IPS DF 4.7 (cell line): ENCODE measurements at regions not wholly inside any gene's neighbourhood (a gene's known extent, or its start where the extent isn't known, plus 50 kb on each side); places are given as distances from the start of the nearest gene placed in this dataset.

Source experiments
- DNase-seq: peaks from one replicate; pipeline ENCODE4 v3.0.0-alpha.2; 2013; ENCODE audit warnings: low spot score; ENCODE audit errors: extremely low read depth

DNA sequence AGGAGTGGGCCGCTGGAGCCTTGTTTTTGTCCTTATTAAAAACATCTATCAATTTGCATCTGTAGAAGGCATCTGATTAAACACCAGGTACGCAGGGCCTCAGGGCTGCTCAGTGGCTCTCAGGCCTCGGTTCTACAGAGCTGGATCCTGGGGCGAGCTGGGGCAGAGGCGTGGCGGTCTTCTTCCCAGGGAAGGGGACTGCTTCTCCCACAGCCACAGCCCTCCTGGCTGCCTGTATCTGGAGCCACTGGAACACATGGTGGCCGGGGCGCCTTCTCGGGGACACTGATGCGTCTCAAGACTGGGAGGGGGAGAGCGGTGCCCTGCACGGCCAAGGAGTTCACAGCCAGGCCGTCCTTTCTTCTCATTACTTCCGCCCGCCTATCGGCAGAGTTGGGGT lies 1178.2 kb downstream of the BRD1 start:
- DNase-seq, result no peak

DNA sequence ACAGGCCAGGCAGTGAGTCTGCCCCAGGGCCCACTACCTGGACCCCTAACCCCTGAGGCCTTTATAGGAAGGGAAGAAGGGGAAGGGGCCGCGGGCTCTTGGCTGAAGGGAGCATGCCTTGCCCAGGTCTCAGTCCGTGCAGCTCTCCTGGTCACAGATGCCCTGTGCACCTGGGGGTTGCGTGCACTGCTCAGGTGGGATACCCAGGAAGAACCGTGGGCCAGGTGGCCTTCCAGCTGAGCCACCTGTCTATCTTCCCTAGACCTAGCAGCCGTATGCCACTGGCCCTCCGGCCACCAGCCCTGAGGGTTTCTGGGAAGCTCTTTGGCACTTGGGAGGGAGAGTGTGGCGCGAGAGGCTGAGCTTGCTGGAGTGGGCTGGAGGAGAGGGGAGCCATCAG lies 1178.6 kb downstream of the BRD1 start:
- no peak for DNase-seq

DNA sequence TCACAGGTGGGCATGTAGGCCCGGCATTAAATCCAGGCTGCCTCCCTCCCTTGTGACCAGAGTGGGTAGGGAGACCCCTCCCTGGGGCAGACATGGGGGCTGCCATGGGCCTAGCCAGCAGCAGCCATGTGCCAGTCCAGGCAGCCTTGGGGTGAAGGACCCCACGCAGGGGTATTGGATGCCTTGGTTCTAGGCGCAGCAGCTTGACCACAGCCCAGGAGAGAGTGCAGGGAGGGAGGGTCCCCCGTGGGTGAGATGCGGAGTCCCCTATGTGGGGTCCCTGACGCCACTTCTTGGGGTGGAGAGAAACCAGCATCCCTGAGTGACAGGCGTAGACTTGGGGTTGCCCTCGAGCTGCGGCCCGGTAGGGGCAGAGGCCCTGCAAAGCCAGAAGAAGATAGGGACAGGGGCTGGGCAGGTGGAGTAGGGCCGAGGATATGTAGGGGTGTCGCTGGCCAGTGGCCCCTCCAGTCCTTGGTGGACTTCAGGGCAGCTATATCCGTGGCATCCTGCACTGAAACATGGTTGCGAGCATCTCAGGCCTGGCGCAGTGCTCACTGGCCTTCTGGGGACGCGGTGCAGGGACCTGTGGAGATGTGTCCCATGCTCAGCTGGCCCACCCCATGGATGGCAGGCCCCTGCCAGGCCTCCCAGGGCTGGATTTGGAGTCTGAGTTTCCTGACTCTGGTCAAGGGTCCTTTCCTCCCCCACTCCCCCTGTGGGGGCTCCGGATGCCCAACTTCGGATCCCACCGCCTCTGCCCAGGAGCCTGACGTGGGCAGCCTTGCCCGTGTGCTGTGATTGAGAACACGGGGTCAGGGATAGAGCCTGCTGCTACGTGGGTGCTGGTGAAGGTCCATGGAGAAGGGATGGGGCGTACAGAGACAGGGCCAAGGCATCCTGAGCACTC lies 1179.8 kb downstream of the BRD1 start:
- DNase-seq, result no peak

DNA sequence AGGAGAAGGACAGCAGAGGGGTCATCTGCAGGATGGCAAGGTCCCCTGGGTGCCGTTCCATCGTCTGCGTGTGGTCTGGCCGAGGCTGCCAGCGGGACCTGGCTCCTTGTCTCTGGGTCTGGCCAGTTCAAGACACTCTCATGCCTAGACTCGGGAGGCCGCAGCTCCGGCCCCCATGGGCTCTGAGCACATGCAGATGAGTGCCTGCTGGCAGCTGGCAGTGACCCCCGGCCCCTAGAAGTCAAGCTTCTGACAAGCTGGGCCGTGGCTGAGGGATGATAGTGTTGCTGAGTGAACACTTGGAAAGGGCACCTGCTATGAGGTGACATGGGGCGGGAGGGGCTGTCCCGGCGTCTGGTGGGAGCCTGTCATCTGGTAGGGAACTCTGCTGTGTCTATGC lies 1180.6 kb downstream of the BRD1 start:
- DNase-seq, result no peak

DNA sequence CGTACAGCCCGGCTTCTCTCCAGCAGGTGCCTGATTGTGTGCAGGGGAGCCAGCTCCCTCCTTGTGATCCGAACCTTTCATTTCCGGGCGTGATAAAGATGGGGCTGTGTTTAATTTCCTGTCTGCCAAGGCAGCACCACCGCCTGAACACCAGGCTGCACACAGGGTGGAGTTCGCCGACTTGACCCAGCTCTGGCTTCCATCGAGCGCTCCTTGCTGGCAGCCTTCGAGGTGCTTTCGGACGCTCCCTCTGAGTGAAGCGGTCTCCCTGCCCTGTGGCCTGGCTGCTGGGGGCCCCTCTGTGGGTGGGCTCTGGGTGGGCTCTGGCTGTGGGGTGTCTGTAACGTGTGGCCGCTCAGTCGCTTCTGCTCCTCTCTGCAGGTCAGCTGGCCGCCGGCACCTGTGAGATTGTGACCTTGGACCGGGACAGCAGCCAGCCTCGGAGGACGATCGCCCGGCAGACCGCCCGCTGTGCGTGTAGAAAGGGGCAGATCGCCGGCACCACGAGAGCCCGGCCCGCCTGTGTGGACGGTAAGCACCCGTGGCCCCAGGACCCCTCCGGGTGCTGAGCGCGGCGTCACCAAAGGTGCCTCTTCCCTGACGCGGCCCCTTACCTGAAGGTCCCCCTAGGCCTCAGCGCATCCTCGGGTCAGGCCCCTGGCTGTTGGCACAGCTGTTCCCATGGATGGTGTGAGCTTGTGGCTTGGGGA lies 1181.3 kb downstream of the BRD1 start:
- DNase-seq, result no peak

DNA sequence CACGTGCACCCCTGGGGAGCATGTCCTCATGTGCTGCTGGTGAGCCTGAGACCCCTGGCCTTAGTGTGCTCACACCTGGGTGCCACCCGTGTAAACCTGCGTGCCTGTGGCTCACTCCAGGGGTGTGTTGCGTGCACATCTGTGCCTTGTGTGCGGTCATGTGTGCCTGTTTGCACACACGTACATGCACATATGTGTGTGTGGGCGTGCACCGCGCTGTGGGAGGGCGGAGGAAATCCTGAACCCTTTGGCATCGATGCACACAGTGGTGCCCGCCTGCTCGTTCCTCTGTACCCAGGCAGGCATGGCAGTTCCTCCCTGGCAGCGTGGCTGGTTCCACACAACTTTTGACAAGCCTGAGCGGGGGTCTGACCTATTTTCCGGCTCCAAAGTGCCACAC lies 1181.9 kb downstream of the BRD1 start:
- no peak for DNase-seq

DNA sequence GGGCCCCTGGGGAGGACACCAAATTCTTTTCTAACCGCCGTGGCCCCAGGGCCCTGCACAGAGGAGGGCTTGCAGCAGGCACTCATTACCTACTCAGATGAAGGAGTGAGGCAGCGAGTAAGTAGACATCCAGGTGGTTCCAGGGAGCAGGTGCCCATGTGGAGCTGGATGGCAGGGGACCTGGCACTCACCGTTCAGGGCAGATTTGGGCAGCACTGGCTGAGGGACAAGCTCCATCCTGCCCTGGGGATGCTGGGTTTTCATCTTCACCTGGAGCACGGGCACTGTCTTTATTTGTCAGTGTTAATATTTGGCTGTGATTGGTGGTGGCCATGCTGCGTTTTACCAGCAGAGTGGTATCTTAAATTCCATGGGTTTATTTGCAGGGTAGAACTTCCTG lies 1182.7 kb downstream of the BRD1 start:
- DNase-seq, result no peak

DNA sequence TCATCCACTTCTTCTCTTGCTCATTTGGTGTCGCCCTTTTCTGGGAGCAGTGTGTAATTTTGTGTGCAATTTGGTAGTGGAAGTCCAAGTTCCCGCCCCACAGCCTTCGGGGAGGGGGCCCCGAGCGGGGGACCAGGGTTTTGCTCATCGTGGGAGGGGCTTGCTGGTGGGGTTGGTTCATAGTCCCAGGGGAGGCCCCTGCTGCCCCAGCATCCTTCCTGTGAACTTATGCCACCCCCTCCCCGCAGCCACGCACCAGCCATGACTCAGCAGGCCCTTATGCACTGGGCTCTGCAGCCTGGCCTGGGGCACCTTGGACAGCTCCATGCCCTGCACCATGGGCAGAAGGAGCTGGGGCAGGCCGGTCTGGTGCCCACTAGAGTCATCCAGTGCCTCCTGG lies 1183.6 kb downstream of the BRD1 start:
- DNase-seq, result no peak

DNA sequence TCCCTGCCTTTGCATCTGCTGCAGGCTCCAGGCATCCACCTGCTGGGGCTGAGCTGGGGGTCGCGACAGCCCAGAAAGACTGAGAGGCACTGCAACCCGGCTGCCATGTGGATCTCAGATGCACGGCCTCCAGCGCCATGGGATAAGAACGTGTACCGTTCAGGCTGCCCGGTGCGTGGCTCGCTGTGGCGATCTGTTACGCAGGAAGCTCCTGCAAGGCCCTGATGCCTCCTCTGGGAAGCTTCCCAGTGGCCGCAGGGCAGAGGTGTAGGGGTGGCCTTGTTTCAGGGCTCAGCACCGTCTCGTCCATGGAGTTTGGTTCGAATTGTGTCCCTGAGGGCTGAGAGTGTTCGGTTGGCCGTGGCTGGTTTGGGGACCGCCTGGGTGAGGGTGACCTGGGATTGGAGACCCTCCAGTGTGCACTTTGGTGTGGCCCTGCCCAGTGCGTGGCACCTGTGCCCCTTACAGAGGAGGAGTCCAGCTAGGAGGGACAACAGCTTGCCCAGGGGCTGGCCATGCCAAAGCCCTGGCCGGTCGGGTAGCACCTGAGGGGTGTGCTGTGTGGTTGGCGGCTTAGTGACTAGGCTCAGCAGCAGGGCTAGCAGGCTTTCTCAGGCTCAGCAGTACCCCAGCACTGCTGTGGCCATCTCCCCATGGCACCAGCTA lies 1184.5 kb downstream of the BRD1 start:
- DNase-seq, result no peak

DNA sequence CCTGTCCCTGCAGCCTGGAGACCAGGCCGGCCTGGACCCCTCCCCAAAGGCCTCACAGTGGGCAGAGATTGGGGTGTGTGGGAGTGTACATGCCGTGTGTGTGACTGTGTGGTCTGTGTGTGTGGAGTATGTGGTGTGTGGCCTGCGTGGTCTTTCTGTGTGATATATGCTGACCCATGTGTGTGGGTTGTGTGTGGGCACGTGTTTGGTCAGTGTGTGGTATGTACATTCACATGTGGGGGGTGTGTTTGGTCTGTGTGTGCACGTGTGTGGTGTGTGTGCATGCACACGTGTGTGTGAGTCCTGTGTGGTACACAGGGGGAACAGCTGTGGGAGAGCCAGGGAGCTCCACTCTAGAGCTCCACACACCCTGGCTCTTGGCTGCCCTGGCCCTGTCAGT lies 1185.1 kb downstream of the BRD1 start:
- no peak for DNase-seq

DNA sequence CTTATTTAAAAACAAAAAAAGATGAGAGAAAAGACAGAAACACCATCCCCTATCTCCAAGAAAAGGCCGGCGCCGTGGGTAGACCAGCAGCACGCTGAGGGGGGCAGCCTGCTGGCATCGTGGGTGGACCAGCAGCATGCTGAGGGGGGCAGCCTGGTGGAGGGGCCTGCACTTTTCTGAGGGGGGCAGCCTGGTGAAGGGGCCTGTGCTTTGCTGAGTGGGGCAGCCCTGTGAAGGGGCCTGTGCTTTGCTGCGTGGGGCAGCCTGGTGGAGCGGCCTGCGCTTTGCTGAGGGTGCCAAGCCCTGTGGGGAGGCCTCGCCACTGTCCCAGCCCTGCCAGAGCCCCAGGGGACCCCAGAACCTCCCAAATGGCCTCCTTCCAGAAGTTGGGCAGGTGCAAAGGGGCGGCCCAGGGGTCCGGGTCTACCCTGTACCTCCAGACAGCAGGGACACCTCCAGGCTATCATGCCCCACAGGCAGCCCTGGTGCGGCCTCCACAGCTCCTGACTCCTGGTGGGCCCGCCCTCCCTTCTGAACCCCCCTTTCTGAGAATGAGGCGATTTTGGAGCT lies 1185.7 kb downstream of the BRD1 start:
- DNase-seq, result no peak

DNA sequence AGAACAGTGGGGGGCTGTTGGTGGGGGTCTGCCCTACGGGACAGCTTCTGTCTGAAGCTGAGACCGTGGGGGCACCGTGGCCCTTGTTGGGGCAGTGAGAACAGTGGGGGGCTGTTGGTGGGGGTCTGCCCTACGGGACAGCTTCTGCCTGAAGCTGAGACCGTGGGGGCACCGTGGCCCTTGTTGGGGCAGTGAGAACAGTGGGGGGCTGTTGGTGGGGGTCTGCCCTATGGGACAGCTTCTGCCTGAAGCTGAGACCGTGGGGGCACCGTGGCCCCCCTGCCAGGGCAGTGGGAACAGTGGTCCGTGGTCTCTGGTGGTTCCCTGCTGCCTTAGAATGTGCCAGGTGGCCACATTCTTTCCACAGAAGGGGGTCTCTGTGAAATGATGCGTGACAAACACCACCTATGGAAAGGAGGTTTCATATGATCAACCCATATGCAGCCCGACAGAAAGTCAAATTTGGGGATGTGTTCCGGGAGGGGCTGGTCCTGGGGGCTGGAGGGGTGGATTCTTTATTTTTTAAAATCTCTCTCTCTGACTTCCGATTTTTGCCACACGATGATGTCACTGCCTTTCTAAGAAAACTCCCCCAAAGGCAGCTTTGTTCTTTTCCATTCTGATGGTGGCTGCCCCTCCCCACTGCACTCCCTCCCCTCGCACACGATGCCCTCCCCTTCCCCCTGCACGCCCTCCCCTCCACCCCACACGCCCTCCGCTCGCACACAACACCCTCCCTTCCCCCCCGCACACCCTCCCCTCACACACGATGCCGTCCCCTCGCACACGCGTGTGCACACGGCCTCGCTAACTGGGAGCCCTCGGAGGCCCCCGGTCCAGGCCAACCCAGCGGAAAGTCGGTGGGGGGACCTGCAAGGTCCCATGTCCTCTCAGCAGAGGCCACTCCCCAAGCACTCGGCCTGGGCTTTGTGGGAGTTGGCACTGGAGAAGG lies 1186.5 kb downstream of the BRD1 start:
- no peak for DNase-seq

DNA sequence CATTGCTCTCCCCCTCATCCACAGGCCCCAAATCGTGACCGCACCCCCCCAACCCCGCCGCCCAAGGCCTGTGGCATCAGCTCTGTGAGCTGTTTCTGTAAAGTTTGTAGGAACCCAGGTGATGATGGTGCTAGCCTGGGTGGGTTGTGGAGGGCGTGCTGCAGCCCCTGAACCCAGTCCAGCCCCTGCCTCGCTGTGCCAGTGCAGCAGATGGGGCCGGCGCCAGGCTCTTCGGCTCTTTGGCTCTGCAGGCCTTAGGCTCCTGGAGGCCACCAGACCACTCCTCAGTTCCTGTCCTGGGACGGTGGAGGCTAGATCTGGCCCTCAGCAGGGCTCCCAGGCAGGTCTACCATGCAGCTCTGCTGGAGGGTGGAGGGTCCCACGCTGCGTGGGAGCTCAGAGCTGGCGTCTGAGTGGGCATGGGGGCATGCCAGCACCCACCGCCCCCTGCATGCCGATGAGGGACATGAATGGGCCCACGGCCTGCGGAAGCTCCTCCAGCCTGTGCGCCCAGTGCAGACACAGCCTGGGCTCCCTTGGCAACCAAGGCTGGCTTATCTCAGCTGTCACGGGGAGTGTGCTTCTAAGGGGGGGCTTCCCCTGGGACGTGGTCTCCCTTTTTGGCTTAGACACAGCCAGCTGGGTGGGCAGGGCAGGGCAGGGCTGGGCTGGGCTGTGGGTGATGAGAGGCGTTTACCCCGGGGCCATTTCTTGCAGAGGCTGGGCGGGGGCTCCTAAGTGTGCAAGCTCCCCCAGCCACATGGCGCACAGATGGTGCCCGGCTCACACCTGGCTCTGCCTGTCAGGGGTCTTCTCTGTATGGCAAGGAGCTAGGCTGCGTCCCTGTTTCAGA lies 1187.6 kb downstream of the BRD1 start:
- DNase-seq, result no peak

DNA sequence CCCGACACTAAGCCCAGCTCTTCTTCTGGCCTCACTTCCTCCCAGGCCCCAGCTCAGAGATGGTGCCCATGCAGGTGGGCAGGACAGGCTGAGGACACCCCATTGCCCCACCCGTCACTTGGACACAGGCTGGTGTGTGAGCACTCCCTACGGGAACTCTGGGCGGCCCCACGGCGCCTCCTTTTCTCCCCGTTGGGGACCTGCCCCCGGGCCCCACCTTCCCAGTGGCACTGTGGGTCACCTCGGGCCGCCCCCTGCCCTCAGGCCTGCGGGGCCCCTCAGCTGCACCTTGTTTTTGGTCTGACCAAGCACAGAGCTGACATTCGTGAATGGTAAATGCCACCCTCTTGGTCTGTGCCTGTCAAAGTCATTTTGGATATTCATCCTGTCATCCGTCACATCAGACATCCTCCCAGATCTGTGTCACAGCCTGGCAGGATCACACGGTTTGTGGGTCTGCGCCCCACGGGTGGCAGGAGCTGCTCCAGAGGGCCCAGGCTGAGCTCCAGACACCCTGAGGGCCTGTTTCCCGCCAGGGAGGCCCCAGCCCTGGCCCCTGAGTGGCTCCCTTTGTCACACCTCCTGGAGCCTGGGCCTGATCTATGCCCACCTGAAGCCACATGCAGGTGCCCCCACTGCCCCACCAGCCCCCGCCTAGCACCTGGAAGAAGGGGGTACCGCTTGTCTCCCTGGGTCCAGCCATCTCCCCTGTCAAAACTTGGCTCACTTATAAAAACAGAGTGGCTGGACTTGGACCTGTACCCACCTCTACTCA lies 1188.5 kb downstream of the BRD1 start:
- no peak for DNase-seq

DNA sequence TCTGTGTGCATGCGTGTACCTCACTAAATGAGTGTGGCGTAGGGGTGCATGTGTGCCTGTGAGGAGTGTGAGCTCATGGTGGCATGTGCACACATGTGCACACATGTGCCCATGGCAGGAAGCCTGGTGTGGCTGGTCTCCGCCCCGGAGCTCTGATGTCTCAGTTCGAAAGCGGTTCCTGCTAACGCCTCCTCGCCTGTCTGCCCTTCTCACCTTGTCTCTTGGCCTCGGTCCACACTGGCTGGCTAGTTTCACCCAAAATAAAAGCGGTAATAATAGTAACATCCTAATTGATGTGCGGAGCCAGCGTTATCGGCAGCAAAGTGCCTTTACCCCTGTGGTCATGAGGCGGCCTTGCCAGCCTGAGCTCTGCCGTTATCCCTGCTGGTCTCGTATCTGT lies 1190.4 kb downstream of the BRD1 start:
- no peak for DNase-seq

DNA sequence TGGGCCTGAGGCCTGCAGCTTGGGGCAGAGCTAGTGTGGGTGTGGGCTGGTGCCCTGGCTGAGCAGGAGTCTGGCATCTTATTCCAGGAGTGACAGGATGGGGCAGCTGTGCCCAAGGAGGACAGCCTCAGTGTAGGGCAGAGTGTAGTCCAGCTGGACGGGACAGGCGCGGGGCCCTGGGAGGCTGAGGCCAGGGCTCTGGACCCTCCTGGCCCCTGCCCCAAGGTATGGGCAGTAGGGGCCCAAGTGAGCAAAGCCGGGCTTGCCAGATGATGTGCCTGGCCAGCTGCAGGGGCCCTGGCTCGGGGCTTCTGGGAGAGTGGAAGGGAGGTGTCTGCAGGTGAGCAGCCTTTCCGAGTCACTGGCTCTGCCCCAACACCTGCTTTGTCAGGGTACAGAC lies 1190.9 kb downstream of the BRD1 start:
- no peak for DNase-seq

DNA sequence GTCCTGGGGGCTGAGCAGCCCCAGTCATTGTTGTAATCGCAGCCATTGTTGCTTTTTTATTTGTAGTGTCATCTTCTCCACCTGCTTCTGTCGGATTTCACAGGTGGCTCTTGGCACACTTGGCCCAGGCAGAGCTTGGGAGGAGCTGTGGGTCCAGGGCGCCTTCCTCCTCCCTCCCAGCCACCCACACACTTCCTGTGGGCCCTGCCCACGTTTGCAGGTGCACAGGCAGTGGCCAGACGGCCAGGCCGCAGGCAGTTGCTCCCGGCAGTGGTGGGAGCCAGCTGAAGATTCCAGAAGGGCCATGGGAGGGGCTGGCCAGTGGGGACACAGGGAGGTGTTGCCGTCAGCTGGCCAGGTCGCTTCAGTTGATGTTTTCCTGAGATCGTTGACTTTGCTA lies 1191.9 kb downstream of the BRD1 start:
- DNase-seq, result no peak

DNA sequence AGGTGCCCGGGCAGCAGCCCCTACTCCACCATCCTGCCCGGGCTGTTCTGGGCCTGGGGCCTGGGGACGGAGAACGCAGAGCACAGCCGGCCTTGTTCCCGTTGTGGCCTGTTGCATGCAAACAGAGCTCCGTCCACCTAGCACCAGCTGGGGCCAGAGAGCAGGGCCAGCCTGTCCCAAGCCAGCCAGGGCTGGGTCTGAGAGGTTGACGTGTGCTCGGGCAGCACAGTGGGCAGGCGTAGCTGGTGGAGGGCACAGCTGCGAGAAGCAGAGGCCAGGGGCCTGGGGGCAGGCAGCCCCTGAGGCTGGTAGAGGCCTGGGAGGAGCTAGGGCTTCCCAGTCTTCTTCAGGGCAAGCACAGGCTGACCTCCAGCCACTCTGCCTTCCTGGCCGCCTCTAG lies 1192.6 kb downstream of the BRD1 start:
- DNase-seq, result no peak
